GM18511 (cell line): ENCODE measurements at regions not wholly inside any gene's neighbourhood (a gene's known extent, or its start where the extent isn't known, plus 50 kb on each side); places are given as distances from the start of the nearest gene placed in this dataset.

Source experiments
- ATAC-seq: cut with Tn5 transposase; IDR thresholded peaks from one replicate; pipeline ENCODE4 v1.9.1; 2021; ENCODE audit warnings: mild to moderate bottlenecking, moderate library complexity; ENCODE audit not compliant: unreplicated experiment

DNA sequence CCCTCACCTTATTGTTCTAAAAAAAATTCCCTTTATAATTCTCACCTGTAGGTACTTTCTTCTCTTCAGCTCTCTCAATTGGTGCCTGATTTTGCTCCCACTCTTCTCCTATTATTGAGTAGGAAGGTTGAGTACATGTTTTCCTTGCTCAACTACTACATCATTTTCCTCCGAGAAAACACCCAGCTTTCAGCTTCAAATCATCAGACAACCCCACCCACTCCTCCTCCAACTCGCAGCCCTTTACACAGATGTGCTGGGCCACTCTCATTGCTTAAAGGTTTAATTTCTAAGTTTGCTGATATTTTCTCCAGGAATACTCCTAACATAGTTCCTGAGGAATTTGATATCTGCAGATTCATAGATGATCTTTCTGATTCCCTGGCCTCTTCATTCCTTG, 734.4 kb upstream of the ZEB2 start:
- ATAC-seq = no peak

DNA sequence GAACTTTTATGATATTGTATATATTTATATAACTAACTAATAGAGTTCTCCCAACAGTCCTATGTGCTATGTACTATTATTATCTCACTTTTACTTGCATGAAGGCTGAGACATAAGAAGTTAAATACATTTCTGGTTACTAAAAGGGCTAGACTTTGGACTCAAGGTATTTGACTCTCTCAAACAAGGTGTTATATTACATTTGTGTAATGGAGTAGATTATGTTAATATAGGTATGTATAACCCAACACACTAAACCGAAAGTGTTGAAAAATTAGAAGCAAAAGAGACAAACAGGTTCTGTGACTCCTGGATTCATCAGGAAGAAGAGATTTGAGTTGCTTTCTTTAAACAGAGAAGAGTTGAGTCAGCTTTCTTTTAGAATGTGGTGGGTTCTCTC, 733.6 kb upstream of the ZEB2 start:
- no peak for ATAC-seq

DNA sequence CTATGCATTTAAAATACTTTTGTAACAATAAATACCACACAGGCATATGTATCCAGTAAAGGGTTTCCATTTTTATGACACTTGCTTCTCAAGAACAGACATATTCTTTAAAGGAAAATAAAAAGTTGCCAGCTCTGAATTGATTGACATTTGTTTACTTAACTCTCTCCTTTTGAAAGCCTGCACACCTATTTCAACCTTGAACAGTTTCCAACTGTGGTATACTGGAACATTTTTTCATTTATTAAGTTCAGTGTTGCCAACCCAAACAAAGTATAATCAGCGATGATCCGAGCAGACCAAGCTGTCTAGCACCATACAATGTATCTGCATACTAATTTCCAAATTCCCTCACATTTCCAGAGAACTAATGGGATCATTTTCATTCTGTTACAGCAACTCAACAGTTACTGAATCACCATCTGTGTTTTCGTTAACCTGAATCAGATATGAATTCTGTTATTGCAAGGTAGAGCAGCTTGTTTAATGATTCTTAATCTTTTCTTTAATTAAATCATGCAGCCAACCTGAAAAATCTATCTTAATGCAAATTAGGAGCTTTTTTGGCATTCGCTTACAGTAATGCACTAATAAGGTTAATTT, 725.5 kb upstream of the ZEB2 start:
- no peak for ATAC-seq

DNA sequence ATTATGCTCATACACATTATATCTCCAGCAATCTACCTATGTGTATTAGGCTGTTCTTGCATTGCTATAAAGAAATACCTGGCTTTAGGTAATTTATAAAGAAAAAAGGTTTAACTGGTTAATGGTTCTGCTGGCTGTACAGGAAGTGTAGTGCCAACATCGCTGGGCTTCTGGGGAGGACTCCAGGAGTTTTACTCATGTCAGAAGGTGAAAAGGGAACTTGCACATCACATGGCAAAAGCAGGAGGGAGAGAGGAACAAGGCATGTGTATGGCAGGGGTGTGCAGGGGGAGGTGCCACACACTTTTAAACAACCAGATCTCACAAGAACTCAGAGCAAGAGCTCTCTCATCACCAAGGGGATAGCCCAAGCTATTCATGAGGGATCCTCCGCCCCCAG, 715.4 kb upstream of the ZEB2 start:
- no peak for ATAC-seq

DNA sequence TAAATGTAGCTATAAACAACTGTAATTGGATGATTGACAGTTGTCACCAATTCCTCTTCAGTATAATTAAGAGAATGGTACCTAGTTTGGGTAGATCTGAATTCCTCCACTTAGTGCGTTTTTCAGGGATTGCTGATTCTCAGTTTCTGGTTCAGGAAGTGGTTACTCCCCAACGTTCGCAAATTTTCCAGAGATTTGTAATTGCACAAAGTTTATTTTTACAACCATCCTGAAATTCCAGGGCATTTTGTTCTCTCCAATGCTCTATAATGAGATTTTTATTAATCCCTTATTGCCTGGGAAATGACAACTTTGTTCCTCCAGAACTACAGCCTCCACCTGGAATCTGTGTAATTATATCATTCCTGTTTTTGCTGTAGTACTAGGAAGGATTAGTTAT, 710.6 kb upstream of the ZEB2 start:
- ATAC-seq = no peak

DNA sequence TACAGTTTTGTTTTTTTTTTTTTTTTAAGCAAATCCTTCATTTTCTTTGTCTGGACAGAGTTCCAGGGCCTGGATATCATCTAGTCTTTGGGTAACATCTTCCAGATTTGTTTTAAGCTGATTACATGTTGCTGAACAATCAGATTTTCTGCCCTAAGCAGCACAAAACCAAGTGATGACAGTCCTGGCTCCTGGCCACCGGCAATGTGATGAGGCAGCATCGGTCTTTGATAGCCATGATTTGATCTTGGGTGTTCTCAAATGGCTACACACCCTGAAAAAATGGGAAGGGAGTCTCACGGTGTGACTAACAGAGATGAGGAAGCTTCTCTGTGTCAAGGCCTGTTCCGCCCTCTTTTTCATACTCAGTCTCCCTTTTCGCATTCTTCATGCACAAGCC, 708.6 kb upstream of the ZEB2 start:
- no peak for ATAC-seq

DNA sequence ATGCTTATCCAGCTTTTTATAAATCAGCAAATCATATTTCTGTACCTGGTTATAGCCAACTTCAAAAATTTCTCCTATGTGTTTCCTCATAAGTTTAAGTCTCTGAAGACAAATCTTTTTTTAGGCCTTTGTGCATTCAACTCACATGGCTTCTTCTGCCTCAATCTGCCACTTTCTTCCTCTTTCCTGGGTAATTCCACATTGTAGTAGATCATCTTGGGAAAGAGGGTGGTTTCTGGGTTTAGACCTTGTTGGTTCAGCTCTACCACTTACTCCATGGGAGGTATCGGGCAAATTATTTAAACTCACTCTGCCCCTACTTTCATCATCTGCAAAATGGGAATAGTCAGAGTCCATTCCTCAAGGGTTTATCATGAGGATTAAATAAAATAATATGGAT, 707.0 kb upstream of the ZEB2 start:
- ATAC-seq = no peak

DNA sequence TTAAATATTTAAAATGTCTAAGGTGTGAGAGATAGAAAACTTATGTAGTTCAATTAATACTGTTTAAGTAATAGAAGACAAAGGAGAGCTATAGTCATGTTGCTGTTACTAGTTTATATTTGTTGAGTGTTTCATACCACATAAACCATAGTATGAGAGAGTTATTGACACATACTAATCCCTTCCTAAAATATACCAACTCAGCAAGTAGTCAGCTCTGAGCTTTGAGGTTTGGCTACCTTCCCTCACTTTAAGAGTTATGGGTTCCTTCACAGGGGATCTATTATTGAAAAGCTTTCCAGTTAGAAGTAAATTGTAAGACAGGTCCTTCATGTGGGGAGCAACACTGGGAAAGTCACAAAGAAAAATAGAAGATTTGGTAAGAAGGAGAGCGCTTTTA, 701.6 kb upstream of the ZEB2 start:
- no peak for ATAC-seq

DNA sequence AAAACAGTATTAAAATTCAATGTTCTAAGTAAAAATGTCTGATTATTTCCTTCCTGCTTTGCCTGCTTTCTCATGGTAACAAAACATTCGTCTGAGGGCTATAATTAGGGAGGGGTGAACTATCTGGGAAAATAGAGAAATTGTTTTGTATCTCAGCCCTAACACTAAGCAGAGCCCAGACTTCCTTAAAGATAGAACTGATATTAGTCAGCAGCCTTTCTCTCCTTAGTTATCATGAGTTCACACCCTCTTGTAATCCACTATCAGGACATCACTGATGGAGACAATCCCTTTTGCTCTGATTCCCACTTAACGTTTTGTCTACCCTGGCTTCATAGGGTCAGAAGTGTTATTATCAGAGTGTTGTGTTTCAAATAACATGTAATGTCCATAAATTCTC, 701.1 kb upstream of the ZEB2 start:
- no peak for ATAC-seq

DNA sequence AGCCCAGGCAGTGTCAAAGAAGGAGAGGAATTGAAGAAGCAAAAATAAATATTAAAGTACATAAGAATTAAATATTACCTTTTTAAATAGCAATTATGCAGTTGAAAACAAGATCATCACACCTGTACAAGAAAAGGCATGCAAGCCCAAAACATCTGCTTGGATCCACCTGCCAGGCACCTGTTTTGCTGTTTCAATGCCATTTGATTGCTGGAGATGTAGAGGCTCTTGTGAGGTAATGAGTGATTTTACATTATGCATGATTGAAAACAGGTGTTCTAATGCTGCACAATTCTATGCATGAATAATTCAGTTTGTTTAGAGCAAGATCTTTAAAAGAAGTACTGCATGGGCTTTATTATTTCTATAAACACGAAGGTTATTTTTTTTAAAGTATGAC, 700.6 kb upstream of the ZEB2 start:
- ATAC-seq = no peak

DNA sequence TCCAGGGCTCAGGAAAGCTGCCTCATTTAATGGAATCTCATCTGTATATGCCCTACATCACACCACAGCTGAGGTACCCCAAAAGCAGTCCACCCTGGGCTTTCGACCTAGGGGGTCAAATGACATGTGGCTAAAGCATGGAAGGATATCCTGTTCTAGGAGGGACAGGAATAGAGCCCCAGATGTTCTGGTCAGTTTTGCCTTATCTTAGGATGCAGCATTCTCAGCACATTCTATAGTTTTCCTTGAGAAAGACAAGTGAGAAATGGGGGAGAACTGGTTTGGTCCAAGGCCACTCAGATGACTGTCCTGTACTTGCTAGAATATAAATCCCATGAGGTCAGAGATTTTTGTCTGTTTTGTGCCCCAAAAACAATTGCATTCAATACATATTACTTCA, 688.0 kb upstream of the ZEB2 start:
- ATAC-seq = no peak

DNA sequence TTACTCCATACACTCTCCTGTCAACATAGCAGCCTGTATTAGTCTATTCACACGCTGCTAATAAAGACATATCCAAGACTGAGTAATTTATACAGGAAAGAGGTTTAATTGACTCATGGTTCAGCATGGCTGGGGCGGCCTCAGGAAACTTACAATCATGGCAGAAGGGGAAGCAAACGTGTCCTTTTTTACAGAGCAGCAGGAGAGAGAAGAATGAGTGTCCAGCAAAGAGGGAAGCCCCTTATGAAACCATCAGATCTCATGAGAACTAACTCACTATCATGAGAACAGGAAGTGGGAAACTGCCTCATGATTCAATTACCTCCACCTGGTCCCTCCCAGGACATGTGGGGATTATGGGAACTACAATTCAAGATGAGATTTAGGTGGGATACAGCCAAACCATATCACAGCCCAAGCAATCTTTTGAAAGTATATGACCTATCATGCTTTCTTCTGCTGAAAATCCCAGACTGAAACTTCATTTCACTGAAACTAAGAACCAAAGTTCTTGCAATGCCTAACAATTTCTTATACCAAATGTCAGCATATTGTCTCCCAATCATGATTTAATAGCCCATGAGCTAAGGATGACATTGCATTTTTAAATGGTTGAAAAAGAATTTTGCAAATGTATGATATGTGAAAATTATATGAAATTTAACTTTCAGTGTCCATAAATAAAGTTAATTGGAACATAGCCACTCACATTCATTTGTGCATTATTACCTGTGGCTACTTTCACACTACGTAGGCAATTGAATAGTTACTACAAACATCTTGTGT, 686.8 kb upstream of the ZEB2 start:
- ATAC-seq = no peak

DNA sequence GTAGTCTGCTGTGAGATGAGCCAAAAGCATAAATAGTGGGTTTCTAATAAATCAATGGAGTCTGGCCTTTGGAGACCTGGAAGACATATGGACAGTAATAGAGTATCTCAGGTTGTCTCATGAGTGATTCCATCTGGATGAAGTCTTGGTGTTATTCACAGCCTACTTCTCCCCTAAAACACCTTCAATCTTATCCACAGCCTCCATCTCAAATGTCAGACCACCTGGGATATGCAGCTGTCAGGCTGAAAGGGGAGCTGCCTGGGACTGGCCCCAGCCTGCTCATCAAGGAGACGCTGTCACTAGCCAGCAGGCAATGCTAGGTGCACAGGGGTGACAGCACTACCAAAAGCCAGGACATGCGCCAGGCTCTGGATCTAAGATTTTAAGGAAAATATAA, 684.0 kb upstream of the ZEB2 start:
- ATAC-seq = no peak

DNA sequence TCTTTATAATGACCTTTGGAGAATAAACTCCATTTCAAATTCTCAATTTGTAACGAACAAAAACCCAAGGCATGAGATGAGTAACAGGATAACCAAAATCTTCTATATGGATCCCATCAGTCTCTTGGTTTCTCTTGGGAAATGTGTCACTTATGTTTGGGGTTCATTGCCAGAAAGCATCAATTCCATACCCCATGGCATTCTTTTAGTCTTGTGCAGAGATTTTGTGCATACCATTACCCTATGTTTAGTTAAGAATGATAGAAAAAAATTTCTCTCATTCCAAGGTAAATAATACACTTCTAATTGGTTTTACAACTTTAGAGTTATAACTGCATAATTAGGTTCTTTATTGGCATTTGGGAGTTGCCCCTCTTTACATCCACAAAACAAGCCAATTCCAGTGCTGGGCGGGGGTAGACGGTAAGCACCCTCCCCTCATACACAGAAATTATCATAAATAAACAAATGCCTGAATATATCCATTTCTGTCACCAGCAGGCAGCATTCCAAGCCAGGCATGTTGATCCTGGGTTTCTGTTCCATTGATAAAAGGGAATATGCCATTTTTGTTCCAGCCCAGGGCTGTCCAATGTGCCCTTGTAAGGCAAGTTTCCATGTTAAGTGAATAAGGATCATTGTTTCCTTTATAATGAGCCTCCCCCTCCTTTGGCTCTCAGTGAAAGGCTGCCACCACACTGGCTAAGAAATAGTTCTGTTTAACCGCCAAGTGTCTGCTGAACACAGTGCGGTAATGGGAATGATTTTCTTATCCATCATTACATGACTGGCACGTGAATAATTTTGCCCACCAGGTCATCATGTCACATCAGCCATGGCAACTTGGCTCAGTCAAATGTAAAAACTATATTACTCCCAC, 680.1 kb upstream of the ZEB2 start:
- no peak for ATAC-seq

DNA sequence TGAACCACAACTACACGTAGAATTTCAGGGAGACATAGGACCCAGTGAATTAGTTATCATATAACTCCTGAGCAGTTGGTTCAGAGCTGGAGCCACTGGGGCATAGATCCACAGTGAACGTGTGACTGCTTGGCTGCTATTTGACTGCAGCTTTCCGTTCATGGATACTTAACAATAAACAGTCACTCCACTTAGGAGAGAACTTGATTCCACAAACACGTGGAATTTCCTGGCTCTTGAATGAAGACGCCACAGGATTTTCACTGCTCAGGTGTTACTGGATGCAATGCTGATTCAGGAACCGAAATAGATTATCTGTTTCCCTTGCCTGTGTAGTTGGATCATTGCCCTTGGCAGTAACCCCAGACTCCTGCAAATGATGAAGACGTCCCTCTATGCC, 679.1 kb upstream of the ZEB2 start:
- no peak for ATAC-seq

DNA sequence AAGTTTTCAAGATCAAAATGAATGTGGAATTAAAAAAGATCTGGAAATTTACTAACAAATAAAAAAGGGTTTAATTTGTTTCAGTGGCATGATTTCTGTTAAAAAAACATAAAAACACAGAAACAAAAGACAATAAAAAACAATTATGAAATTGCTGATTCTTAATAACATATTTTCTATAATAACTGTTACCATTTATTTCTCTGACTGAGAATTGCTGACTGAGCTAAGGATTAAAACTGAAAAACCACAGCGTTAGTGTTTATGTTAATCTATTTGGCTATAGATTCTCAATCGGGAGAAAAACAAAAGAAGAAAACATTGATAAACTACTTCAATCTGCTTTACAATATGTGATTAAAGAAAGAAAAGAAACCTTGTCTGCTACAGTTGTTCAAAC, 678.6 kb upstream of the ZEB2 start:
- no peak for ATAC-seq

DNA sequence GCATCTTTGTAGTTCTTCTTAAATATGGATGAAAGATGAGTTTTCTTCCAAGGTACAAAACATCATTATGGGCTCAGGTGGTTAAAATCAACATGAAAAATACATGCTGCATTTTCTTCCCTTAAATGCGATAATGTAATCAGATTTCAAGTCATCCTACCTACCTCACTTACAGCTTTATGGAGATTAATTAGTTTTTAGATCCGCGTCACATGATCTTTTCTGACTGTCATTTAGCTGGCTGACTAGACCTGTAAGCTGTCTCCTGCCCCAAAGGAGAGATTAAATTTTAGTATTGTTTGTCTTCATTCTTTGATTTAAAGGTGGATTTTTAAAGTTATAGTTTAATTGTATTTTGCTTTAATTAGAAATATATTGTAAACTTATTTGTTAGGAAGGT, 678.0 kb upstream of the ZEB2 start:
- no peak for ATAC-seq

DNA sequence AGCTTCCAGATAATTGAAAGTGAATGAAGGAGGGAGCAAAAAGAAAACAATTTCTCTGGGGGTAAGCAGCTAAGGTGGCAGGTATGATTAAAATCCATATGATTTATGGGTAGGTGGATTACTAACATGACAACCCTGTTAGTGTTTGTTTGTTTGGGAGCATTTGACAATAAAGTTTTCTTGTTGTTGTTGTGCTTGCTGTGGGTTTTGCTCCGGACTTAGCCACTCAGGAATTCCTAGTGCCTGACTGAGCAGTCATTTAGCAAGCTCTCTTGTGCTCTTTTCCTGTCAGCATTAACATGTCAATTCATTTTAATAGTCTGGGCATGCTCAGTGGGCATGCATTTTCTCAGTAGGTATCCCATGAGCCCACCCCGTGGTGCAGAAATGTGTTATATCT, 674.8 kb upstream of the ZEB2 start:
- ATAC-seq = no peak

DNA sequence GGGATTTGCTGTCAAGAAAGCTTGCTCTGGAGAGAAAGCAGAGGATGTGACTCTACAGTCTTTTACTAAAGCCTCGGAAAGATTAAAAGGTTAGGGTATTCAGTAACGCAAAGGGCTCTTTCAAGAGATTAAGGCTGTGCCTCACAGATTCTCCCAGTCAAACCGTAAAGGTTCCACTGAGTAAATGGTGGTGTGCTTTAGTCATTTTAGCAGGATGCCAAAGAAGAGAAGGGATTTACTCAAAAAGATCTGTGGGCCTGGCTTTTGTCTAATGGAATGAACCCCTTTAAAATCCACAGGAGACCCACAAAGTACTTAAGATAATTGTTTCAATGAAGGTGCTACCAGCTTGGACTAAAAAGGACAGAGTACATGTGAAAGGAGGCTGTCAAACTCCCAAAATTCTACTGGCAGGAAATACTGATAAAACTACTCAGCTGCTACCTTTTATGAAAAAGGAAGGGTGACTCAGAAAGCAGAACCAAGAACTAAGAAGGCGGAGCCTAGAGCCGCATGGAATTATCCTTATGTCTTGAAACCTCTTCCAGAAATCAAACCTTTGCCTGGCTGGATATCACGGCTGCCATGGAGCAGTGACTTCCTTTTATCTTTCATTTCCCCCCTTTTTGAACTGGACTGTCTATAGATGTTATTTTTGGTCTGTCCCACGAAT, 670.2 kb upstream of the ZEB2 start:
- ATAC-seq = no peak

DNA sequence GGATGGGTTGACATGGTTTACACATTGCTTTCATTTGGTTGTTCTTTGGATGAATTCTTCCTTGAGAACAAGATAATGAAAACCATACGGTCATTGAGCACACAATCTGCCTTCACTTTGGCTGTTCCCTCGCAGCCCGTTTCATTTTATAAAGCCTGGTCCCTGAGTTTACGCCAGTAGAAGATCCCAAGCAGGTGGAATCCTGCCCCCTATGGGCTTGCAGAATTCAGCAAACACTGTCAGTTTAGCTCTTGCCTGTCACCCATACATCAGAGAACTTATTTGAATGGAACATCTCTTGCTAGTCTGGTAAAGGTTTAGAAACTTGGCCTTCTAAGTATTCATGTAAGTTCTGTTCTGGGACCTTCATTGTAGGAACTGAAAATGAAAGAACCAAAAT, 666.4 kb upstream of the ZEB2 start:
- no peak for ATAC-seq

DNA sequence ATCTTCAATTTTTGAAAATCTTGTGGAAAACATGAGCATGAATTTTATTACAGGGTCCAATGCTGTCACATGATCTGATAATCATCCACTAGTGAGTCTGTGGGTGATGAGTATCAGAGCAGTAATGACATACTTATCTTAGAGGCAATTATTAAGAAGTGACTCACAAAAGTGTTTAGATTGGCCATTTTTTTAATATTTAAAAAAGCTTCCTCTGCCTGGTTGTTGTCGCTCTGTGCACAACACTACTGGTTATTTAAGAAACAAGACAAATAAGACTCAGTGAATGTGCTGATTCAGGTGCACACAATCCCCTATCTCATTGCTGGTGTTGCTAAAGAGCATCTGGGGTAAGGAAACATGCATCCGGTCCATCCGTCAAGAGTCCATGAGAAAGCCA, 665.8 kb upstream of the ZEB2 start:
- no peak for ATAC-seq
